SK-MEL-5 (cell line): ENCODE measurements at regions not wholly inside any gene's neighbourhood (a gene's known extent, or its start where the extent isn't known, plus 50 kb on each side); places are given as distances from the start of the nearest gene placed in this dataset.

ENCODE experiments used
- DNase-seq: peaks from one replicate; pipeline ENCODE4 v3.0.0-alpha.2; 2016; ENCODE audit warnings: low read depth, low spot score
- in situ Hi-C: cut with HindIII; loops from 2 replicates; pipeline ENCODE4 v1.10.0; 2016; ENCODE audit warnings: low sequenced_read_pairs, high pct_unique_total_duplicates, low pct_unique_long_range_greater_than_20kb

- in situ Hi-C loops, result no loop called here
- DNase-seq, result no peak
These were observed 168.0 kb downstream of the LPIN1 start for GRCh38 chr2:11914455-11914854.

- in situ Hi-C loops, result no loop called here
These were observed 169.2 kb downstream of the LPIN1 start for GRCh38 chr2:11915650-11916049.

GRCh38 chr2:11919953-11920352 is 173.5 kb downstream of the LPIN1 start:
- in situ Hi-C loops, result no loop called here
- no peak for DNase-seq

More at GRCh38 chr2:11915650-11916049, 169.2 kb downstream of the LPIN1 start:
- DNase-seq, result no peak

GRCh38 chr2:11920993-11921583 is 174.7 kb downstream of the LPIN1 start:
- in situ Hi-C loops, result no loop called here
- DNase-seq, result no peak

GRCh38 chr2:11922294-11922693 is 175.9 kb downstream of the LPIN1 start:
- no peak for DNase-seq
- in situ Hi-C loops, result no loop called here

GRCh38 chr2:11923935-11924334 is 177.5 kb downstream of the LPIN1 start:
- in situ Hi-C loops, result no loop called here
- no peak for DNase-seq

GRCh38 chr2:11925295-11926066 is 179.0 kb downstream of the LPIN1 start:
- DNase-seq, result no peak
- in situ Hi-C loops, result no loop called here

GRCh38 chr2:11930211-11930761 is 183.9 kb downstream of the LPIN1 start:
- no peak for DNase-seq
- in situ Hi-C loops, result no loop called here

- no peak for DNase-seq
- in situ Hi-C loops, result no loop called here
These were observed 185.6 kb downstream of the LPIN1 start for GRCh38 chr2:11932048-11932512.

GRCh38 chr2:11932962-11933361 is 186.5 kb downstream of the LPIN1 start:
- no peak for DNase-seq
- in situ Hi-C loops, result no loop called here

- in situ Hi-C loops, result no loop called here
- no peak for DNase-seq
These were observed 187.4 kb downstream of the LPIN1 start for GRCh38 chr2:11933854-11934253.

GRCh38 chr2:11936761-11937160 is 190.3 kb downstream of the LPIN1 start:
- no peak for DNase-seq
- in situ Hi-C loops, result no loop called here

- no peak for DNase-seq
- in situ Hi-C loops, result no loop called here
These were observed 191.8 kb downstream of the LPIN1 start for GRCh38 chr2:11938196-11938595.

- DNase-seq, result no peak
- in situ Hi-C loops, result no loop called here
These were observed 193.1 kb downstream of the LPIN1 start for GRCh38 chr2:11939523-11939922.

- in situ Hi-C loops, result no loop called here
- DNase-seq, result no peak
These were observed 193.8 kb downstream of the LPIN1 start for GRCh38 chr2:11940121-11940743.

- DNase-seq, result no peak
- in situ Hi-C loops, result no loop called here
These were observed 194.4 kb downstream of the LPIN1 start for GRCh38 chr2:11940799-11941198.

- DNase-seq, result no peak
- in situ Hi-C loops, result no loop called here
These were observed 195.1 kb downstream of the LPIN1 start for GRCh38 chr2:11941201-11942177.
